ENCODE measurements at regions not wholly inside any gene's neighbourhood (a gene's known extent, or its start where the extent isn't known, plus 50 kb on each side); places are given as distances from the start of the nearest gene placed in this dataset.

DNA sequence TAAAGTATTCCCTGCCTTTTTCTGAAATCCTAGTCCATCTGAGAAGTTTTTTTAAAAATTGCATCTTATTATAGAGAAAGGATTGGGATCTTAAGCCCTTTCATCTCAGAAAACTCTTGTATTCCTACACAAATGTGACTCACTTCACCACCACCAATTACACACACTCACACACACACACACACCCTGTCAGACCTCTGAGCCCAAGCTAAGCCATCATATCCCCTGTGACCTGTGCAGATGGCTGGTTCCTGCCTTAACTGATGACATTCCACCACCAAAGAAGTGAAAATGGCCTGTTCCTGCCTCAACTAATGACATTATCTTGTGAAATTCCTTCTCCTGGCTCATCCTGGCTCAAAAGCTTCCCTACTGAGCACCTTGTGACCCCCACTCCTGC, 1181.9 kb downstream of the ROBO2 start:
- Histone ChIP-seq H4K20me1 (ENCODE audit: insufficient read depth, low read length) (no peaks in the 10 kb centered on the region), H3K9me3 (ENCODE audit: low read depth, low read length) (no peaks in the 10 kb centered on the region), H3K4me3 (ENCODE audit: insufficient read depth, low read length) (no peak overlapping the region), H2AFZ (ENCODE audit: low read length) (no peak overlapping the region), H3K4me1 (ENCODE audit: insufficient read depth, low read length) (no peaks in the 10 kb centered on the region), H3K36me3 (ENCODE audit: insufficient read depth, low read length) (no peaks in the 10 kb centered on the region), H3K27ac (ENCODE audit: low read depth, low read length) (no peak overlapping the region), H3K27me3 (ENCODE audit: insufficient read depth, low read length) (no peaks in the 10 kb centered on the region), H3K4me2 (ENCODE audit: insufficient read depth, low read length) (no peak overlapping the region), H3K79me2 (ENCODE audit: insufficient read depth, low read length) (no peaks in the 10 kb centered on the region)
- DNase-seq (ENCODE audit: insufficient read length, low spot score, missing footprints) = no peak
- TF ChIP-seq, protein P1, sequence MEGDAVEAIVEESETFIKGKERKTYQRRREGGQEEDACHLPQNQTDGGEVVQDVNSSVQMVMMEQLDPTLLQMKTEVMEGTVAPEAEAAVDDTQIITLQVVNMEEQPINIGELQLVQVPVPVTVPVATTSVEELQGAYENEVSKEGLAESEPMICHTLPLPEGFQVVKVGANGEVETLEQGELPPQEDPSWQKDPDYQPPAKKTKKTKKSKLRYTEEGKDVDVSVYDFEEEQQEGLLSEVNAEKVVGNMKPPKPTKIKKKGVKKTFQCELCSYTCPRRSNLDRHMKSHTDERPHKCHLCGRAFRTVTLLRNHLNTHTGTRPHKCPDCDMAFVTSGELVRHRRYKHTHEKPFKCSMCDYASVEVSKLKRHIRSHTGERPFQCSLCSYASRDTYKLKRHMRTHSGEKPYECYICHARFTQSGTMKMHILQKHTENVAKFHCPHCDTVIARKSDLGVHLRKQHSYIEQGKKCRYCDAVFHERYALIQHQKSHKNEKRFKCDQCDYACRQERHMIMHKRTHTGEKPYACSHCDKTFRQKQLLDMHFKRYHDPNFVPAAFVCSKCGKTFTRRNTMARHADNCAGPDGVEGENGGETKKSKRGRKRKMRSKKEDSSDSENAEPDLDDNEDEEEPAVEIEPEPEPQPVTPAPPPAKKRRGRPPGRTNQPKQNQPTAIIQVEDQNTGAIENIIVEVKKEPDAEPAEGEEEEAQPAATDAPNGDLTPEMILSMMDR (IDR thresholded peaks at IDR 0.05; ENCODE audit: extremely low read depth, low read depth, low read length) = no peak

DNA sequence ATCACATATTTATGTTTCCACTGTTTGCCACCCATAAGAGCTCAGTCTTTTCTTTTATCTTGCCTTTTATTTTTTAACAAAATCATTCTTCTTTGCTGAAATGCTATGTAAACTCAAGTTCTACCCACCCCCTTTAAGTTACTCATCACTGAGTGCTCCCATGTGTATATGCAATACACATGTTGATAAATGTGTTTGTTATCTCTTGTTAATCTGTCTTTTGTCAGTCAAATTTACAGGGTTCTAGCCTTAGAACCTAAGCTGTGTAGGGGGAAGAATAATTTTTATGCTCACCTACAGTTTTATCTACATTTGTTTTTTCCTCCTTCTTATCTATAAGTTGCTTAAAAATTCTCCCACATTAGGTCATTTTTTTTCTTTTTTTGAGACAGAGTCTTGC, 1195.9 kb downstream of the ROBO2 start:
- Histone ChIP-seq H3K27me3 (ENCODE audit: insufficient read depth, low read length) (no peaks in the 10 kb centered on the region), H3K4me1 (ENCODE audit: insufficient read depth, low read length) (no peaks in the 10 kb centered on the region), H3K36me3 (ENCODE audit: insufficient read depth, low read length) (no peaks in the 10 kb centered on the region), H3K9me3 (ENCODE audit: low read depth, low read length) (no peaks in the 10 kb centered on the region), H4K20me1 (ENCODE audit: insufficient read depth, low read length) (no peaks in the 10 kb centered on the region), H3K4me3 (ENCODE audit: insufficient read depth, low read length) (no peak overlapping the region), H3K79me2 (ENCODE audit: insufficient read depth, low read length) (no peaks in the 10 kb centered on the region), H3K27ac (ENCODE audit: low read depth, low read length) (no peak overlapping the region), H3K4me2 (ENCODE audit: insufficient read depth, low read length) (no peak overlapping the region), H2AFZ (ENCODE audit: low read length) (no peak overlapping the region)
- TF ChIP-seq, protein P1 (IDR thresholded peaks at IDR 0.05; ENCODE audit: extremely low read depth, low read depth, low read length) = no peak
- no peak for DNase-seq (ENCODE audit: insufficient read length, low spot score, missing footprints)

DNA sequence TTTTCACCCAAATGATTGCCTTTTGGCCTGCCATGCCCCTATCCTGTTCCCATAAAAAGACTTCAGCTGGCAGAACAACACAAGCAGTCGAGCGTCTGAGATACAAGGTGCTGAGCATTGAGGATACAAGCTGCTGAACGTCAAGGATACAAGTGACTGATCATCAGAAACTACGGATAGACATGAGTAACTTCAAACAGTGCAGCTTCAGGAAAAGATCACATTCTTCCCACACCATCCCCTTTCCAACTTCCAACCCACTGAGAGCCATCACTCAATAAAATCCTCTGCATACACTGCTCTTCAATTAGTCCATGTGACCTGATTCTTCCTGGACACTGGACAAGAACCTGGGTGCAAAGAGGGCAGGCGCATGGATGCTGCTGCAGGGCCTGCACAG, 1198.9 kb downstream of the ROBO2 start:
- no peaks in the 10 kb centered on the region for H3K4me1 ChIP-seq (ENCODE audit: insufficient read depth, low read length)
- H3K79me2 ChIP-seq (ENCODE audit: insufficient read depth, low read length) = no peaks in the 10 kb centered on the region
- no peaks in the 10 kb centered on the region for H3K36me3 ChIP-seq (ENCODE audit: insufficient read depth, low read length)
- TF ChIP-seq, protein P1 (IDR thresholded peaks at IDR 0.05; ENCODE audit: extremely low read depth, low read depth, low read length) = no peak
- no peak overlapping the region for H3K27ac ChIP-seq (ENCODE audit: low read depth, low read length)
- no peak overlapping the region for H3K4me2 ChIP-seq (ENCODE audit: insufficient read depth, low read length)
- H3K27me3 ChIP-seq (ENCODE audit: insufficient read depth, low read length) = no peaks in the 10 kb centered on the region
- H3K4me3 ChIP-seq (ENCODE audit: insufficient read depth, low read length) = no peak overlapping the region
- no peak for DNase-seq (ENCODE audit: insufficient read length, low spot score, missing footprints)
- H3K9me3 ChIP-seq (ENCODE audit: low read depth, low read length) = peaks cover 2% of the 10 kb centered on the region
- no peaks in the 10 kb centered on the region for H4K20me1 ChIP-seq (ENCODE audit: insufficient read depth, low read length)
- H2AFZ ChIP-seq (ENCODE audit: low read length) = no peak overlapping the region

DNA sequence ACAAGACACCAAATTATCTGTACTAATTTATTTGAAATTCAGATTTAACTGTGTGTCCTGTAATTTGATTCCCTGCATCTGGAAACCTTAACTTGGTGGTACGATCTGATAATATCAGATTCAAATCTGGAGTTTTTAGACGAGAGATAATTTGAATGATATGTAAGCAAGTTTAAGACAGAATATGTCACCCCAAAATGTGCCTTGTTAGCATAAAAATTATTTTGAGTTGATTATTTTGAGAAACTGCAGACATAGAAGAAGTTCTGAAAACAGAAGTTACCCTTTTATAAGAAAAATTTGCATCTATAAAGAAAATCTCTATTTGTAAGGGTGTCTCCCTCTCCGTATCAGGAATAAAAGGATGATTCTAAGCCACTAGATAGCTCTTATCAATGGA, 1202.8 kb downstream of the ROBO2 start:
- TF ChIP-seq, protein P1 (IDR thresholded peaks at IDR 0.05; ENCODE audit: extremely low read depth, low read depth, low read length) = no peak
- Histone ChIP-seq H3K27me3 (ENCODE audit: insufficient read depth, low read length) (no peaks in the 10 kb centered on the region), H3K36me3 (ENCODE audit: insufficient read depth, low read length) (no peaks in the 10 kb centered on the region), H3K4me2 (ENCODE audit: insufficient read depth, low read length) (no peak overlapping the region), H3K4me1 (ENCODE audit: insufficient read depth, low read length) (no peaks in the 10 kb centered on the region), H3K9me3 (ENCODE audit: low read depth, low read length) (peaks cover 5% of the 10 kb centered on the region), H3K27ac (ENCODE audit: low read depth, low read length) (no peak overlapping the region), H4K20me1 (ENCODE audit: insufficient read depth, low read length) (no peaks in the 10 kb centered on the region), H3K79me2 (ENCODE audit: insufficient read depth, low read length) (no peaks in the 10 kb centered on the region), H2AFZ (ENCODE audit: low read length) (no peak overlapping the region), H3K4me3 (ENCODE audit: insufficient read depth, low read length) (no peak overlapping the region)
- DNase-seq (ENCODE audit: insufficient read length, low spot score, missing footprints) = no peak

Measured in osteoblast (primary cell).